ENCODE measurements at regions not wholly inside any gene's neighbourhood (a gene's known extent, or its start where the extent isn't known, plus 50 kb on each side); places are given as distances from the start of the nearest gene placed in this dataset.
"Not testable (repeated sequence)": the region's sequence is repeated elsewhere in the genome, so short reads cannot be mapped to it uniquely, and the experiment has no call there.

DNA sequence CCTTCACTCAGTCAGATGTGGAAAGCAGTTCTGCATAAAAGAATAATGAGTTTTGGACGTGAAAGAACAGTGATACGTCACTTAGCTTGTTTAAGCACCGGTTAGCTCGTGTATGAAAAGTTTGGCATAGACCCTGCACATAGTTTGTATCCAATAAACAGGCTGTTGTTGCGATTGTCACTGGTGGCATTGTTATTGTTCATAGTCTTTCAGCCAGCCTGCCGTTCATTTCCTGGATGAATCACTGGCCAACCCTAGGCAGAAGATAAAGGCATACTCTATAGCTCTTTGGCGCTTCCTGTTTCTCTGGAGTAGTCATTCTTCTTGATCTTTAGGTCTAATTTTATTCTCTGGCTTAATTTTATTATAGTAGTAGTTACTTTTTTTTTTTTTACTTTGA lies 57.8 kb upstream of the ANKRD30A start:
- DNase-seq: no peak

DNA sequence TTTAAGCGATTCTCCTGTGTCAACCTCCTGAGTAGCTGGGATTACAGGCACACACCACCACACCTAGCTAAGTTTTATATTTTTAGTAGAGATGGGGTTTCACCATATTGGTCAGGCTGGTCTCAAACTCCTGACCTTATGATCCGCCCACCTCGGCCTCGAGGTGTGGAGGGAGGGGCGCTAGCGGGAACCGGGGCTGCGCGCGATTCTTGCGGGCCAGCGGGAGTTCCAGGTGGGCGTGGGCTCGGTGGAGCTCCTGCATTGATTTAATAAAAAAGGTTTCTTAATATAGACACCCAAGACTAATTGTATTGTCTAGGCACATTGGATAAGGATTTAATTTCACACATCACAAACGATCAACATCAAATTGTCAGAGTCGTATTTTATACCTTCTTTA lies 63.1 kb upstream of the ANKRD30A start:
- not testable (repeated sequence) for DNase-seq

DNA sequence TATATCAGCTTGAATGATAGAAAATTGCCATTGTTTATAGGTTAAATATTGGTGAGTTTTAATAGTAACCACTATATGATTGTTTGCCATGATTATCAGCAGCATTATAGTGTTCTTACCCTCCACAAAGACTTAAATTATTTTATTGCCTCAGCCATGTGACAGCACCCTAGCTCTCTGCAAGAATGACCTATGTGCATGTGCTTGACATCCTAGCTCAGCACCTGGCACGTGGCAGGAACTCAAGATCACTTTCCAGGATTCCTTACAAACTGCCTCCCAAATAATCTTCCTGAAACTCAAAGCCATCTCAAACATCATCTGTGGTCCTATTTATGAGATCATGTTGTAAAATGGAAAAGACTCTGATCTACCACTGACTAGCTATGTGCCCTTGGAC lies 68.1 kb upstream of the ANKRD30A start:
- no peak for DNase-seq

DNA sequence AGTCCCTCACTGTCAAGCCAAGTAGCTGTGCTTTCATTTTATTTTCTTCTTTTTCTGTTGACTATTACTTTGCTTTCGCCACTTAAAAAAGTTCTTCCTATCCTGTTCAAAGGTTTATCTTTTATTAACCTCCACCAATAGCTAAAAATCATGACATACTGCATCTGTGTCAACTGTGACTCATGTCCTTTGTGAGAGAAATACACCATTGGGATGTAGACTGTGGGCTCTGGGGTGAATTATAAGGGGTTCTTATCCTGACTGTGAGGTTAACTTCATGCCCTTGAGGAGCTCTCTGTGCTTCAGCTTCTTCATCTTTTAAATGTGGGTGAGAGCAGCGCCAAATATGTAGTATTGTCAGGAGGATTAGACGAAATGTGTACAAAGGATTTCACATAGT lies 71.9 kb upstream of the ANKRD30A start:
- DNase-seq: no peak

DNA sequence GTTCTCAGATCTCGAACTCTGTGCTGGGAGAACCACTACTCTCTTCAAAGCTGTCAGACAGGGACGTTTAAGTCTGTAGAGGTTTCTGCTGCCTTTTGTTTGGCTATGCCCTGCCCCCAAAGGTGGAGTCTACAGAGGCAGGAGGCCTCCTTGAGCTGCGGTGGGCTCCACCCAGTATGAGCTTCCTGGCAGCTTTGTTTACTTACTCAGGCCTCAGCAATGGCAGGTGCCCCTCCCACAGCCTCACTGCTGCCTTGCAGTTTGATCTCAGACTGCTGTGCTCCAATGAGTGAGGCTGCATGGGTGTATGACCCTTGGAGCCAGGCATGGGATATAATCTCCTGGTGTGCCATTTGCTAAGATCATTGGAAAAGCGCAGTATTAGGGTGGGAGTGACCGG lies 75.4 kb upstream of the ANKRD30A start:
- DNase-seq: not testable (repeated sequence)

DNA sequence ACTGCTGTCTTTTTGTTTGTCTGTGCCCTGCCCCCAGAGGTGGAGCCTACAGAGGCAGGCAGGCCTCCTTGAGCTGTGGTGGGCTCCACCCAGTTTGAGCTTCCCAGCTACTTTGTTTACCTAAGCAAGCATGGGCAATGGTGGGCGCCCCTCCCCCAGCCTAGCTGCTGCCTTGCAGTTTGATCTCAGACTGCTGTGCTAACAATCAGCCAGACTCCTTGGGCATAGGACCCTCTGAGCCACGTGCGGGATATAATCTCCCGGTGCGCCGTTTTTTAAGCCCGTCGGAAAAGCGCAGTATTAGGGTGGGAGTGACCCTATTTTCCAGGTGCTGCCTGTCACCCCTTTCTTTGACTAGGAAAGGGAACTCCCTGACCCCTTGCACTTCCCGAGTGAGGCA lies 81.1 kb upstream of the ANKRD30A start:
- not testable (repeated sequence) for DNase-seq

DNA sequence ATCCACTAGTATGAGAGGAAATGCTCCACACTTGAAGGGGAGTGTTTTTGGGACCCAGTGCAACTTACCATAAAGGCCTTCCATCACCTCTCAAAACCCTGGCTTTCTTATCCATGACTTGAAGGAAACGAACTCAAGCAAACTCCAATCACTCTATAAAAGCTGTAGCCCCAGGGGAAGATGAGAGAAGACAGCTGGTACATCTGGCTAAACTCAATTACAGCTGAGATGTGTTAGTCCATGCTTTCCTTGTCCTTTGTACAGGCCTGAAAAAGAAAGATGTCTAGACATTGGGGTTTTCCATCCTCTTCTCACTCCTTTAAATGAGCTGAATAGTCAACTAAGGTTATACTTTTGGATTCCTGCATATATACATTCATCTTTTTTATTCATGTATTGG lies 89.5 kb upstream of the ANKRD30A start:
- no peak for DNase-seq

DNA sequence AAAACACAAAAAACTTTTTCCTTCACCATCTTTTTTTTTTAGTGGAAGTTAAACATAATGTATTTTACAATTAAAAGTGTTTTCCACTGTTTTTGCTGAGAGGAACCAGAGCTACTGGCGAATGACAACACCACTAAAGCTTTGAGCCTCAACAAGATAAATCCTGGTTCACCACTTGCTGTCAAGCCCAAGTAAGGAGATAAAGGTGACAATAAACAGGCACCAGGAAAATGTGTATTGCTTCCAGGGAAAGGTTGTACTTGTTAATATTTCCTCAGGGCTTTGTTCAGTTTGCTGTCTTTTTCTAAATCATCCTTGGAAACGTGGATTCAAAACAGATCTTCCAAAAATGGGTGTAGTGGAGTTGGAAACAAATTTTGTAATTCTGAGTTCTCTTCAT lies 109.9 kb upstream of the ANKRD30A start:
- DNase-seq: no peak

DNA sequence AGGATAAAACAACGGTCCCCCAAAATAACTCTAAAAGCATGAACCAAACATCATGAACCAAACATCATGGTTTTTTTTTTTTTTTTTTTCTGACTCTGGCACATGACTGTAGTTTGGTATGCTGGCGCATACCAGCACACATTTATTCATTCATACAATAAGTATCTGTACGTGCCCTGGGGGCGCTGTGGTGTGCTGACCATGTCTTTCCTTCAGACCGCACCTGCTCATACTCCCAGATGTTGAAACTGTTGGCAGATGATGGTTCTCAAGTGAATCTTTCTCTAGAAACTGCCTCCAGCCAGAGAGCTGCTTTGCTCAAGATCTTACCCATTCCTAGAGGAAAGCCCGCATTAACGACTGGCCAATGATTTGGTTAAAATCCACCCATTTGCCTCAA lies 114.7 kb upstream of the ANKRD30A start:
- DNase-seq: no peak

DNA sequence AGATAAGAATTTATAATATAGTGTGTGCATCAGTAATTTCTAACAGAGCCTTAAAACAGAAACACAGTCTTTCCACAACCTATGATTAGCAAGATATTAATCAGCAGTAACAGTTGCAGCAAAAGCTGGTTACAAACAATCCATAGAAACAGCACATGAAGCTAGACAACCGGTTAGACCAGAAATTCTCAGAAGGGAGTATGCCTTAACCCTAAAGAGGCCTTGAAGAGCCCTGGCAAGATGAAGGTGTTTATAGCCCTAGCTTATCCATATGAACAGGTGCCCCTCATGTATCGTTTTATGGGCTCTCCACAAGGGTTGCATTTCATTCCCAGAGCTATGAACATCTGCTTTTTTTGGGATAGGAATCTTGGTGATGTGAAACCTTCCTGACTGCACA lies 117.1 kb upstream of the ANKRD30A start:
- not testable (repeated sequence) for DNase-seq

DNA sequence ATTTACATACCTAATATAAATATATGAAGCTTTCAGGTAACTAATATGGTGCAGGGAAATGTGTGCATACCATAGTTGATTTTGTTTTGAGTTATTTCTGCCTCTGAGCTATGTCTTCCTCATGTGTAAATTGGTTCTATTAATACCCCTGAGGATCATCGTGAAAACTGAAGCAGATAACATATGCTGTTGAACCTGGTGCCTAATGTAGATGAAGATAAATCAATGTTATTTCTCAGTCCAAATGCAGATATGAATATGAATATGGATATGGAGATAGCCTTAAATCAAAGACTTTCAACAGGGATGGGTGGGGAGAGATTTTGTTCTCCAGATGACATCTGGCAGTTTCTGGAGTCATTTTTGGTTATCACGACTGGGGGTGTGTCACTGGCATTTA lies 122.3 kb upstream of the ANKRD30A start:
- no peak for DNase-seq

DNA sequence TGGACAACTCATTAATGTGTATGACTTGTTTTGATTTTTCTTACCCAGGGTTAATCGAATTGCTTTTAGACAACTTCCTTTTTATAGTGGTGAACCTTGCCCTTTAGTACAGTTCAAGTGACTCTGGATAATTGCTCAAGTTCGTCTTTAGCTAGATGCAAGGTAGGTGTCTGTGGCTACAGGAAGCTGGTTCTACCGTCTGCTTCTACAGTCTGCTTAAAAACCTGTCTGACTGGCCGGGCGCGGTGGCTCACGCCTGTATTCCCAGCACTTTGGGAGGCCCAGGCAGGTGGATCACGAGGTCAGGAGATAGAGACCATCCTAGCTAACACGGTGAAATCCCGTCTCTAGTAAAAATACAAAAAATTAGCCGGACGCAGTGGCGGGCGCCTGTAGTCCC lies 129.6 kb upstream of the ANKRD30A start:
- DNase-seq: not testable (repeated sequence)

DNA sequence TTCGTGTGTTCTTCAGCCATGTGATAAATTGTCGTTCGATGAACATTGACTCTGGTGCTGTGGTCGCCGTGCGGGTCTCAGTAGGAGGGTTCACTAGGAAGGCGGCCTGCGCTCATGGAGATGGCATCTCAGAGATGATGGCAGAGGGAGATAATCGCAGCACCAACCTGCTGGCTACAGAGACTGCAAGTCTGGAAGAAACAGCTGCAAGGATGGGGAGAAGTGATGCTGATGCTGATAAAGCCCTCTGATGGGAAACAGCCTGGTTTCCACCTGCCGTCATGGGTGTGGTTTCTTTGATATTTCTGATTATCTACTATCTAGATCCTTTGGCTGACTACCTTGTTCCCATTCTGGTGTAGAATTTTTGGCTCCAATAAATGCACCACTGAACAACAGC lies 130.5 kb upstream of the ANKRD30A start:
- DNase-seq: no peak

DNA sequence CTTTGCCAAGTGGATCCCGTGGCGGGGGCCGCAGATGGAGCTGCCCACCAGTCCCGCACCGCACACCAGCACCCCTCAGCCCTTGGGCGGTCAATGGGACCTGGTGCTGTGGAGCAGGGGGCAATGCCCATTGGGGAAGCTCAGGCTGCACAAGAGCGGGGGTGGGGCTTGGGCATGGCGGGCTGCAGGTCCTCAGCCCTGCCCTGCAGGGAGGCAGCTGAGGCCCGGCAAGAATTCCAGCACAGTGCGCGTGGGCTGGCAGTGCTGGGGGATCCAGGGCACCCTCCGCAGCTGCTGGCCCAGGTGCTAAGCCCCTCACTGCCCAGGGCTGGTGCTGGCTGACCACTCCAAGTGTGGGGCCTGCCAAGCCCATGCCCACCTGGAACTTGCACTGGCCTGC lies 136.2 kb upstream of the ANKRD30A start:
- DNase-seq: no peak

DNA sequence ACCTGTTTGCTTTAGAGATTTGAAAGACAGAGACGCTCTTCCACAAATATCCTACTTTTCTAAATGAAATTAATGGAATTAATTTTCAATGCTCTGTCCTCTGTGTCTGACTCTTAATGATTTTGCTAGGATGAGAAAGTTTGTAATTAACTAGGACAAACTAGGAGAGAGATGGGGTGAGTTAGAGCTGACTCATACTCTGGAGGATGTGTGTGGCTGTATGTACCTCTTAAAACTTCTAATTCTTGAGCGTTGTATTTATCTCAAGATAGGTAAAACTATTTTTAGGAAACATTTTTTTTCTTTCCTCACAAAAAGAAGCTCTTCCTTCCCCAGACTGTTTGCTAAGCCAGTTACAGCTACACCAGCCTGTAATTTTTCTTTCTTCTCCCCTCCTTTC lies 178.8 kb upstream of the ANKRD30A start:
- no peak for DNase-seq

DNA sequence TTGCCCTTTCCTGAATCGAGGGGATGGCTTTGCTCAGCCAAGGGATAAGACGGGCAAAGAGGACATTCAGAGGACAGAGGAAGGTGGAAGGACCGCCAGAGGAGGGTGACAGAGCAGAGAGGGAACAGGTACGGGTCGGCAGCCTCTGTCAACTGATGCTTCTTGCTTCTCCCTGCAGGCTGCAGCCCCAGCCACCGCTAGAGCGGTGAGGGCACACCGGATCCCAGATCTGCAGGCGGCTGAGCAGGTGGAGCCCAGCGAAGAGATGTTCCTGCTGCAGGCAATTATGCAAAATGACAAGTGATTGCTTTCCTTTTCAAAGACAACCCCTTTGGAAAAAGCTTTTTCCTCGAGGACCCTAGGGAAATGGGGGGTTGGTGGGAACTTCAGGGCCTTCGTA lies 181.9 kb upstream of the ANKRD30A start:
- no peak for DNase-seq

DNA sequence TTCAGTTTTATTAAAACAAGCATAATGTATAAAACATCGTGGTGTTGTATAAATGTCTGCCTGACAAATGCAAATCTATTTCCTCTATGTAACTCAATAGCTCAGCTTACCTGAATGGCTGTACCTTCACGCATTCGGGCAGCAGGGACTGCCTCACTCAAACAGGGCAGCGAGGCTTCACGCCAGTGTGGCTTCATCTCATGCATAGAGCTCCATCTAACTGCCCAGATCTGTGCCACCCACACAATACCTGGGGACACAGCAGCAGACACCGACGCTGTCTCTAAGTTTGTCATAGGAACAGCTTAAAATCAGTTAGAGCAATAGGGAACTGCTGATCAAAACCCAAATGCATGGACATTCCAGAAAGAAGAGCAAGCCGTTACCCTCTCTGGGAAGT lies 182.8 kb upstream of the ANKRD30A start:
- no peak for DNase-seq

DNA sequence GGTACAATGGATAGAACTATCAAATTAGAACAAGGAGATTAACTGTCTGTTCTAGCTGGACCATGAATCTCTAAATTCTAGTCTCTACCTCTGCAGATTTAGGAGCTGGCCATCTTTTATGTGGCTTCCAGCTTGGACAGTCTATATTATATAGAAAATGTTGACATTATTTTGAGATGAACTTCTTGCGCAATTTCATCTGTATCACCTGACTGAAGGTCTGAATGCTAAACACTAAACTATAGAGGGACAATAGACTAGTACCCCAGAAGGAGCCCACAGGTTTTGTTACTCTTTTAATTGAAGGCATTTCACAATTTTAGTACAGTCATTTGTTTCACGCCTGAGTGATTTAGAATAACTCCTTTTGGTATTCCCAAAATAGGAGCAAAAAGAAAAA lies 222.4 kb upstream of the ANKRD30A start:
- DNase-seq: no peak

DNA sequence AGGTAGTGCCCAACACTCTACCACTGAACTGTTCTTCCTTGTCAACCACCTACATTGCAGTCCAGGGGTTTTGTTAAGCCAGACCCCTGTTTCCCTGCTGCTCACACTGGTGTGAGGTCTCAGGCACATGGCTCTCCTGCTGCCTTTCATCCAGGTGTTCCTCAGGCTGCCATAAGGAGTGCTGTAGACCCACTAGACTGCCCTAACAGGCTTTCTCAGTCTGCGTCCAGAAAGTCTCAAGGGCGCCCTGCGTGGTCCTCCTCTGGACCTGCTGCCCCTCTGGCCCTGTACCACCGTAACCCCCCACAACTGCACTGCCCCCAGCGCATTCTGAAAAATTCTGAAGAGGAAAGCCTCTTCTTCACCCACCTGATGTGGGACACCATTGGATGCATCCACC lies 225.7 kb upstream of the ANKRD30A start:
- DNase-seq: no peak

DNA sequence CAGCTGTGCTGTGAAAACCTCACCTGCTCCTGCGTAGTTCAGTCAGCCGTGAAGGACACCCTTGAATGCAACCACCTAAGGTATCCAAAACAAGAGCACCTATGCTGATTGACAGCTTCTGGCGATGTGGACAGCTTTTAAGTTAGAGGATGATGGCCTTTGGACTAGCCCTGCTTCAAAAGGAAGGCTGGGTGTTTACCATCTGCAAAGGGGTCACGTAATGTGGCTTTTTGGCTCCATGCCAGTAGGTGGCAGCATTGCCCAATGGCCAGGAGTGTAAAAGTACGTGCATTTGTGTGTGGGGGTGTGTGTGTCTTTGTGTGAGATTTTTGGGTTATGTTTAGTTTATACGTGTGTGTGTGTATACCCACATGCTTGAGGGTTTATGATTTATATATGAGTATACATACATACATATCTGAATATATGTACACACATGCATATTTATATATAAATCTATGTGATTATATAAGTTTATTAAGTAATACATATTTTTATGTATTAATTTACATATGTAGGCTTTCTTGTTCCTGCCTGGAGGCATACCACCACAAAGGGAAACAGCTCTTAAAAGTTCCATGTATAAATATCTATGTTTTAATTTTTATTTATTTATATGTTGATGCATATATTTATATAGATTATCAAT lies 236.3 kb upstream of the ANKRD30A start:
- DNase-seq: peak in 1 of 4 experiments; percentile 9

DNA sequence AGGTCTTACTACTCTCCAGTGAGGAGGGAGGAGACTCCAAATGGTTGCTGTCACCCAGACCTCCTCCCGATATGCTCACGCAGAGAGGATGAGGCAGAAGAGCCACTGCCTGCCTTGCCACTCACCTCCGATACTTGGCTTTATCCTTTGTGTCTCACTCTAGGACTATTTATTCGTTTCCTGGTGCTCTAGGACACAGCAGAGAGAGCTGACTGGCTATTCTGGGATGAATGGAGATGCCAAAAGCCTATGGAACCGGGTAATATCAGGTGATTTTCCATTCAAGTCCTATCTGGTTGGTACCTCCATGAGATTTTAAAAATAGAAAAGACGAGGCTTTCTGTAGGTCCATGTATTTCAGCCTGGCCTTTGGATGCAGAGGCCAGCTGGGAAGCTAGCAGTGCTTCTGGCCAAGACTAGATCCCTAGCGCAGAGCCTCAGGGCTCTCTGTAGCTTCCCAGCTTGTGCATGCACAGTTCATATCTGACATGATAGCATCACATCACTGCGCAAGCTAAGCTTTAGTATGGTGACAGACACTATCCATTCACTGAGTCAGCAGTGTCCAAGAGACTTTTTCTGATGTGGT lies 239.0 kb upstream of the ANKRD30A start:
- no peak for DNase-seq

DNA sequence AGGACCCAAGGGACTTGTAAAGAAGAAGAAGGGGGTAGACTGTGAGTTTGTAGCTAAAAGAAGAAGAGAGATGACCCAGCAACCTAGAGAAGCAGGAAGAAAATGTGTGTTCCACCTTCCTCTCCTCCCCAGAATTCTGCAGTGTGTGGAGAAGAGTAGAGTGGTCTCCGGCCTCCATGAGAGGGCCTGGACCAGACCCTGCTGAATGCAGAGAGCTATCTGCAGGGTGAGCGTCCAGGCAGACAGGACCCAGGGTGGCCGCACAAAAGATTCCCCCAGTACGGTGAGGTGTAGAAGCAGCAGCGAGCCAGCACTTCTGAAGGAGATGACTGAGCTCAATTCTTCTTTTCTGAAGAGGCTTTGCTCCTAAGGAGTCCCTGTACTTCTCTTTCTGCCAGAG lies 239.7 kb upstream of the ANKRD30A start:
- no peak for DNase-seq

DNA sequence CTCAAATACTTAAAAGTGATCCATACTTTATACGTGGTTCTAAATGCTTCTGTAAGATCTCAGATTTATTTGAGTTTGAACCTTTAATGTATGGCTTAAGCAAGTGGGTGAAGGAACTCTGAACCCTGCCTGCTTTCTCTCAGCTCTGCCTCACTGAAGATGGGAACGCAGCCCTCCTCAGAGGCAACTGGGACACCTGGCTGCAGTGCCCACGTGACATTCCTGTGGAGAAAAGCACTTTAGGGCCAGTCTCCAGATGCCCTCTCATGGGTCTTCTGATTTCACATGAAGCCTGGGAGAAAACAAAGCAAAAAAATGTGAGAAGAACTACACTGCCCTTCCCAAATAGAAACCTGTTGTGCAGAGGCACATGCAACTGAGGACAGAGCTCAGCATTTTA lies 242.6 kb upstream of the ANKRD30A start:
- DNase-seq: no peak

DNA sequence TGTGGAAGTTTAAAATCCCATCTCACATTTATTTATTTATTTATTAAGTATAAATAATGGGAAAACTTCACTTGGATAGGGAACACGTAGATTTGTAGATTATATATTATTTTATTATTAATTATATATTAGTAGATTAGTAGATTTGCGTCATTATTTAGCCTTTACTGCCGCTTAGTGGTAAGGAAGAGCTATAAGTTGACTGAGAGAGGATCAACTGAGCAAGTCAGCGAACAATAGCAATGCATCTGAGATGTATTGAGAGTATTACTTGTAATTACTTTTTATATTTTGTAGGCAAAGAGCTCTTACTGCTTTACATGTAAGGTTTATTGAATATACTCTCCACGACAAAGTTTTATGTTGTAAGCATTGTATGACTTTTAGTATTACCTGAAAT lies 244.5 kb upstream of the ANKRD30A start:
- DNase-seq: no peak

DNA sequence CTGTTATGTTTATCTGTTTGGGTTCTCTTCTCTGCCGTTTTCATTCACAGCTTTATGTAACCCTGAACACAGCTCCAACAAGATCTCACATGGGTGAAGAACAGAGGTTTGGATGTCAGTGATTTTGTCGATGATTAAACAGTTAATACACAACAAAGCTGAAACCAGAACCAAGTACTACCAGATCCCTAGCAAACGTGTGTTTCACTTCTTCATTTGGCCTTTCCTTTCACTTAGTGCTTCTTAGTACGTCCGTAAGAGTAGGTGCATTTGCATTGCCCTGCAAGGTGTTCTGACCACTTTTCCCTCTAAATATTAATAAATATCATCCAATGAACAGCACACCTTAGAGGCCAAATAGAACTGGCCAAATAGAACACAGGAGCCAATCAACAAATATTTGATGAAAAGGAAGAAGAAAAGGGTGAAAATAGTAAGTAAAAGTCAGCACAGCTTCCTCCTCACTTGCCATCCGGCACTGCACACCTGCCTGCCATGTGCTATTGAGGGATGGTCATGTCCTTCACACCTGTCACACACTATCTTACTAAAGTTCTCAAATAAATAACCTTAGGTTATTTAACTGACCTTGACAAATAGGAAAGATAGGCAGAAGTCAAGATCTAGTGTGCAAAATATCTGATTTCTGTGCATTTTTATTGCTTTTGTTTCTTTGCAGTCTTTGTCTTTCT lies 252.6 kb upstream of the ANKRD30A start:
- no peak for DNase-seq
